ENCODE measurements at regions not wholly inside any gene's neighbourhood (a gene's known extent, or its start where the extent isn't known, plus 50 kb on each side); places are given as distances from the start of the nearest gene placed in this dataset.

GRCh38 chr6:103191391-103192093, 1668.2 kb downstream of the HACE1 start:
- TF ChIP-seq POLR2AphosphoS5 (IDR thresholded peaks at IDR 0.05; ENCODE audit: low read depth, low read length) (no peak), POLR2A (IDR thresholded peaks at IDR 0.05; ENCODE audit: low read depth, low read length) (no peak), TAF1 (IDR thresholded peaks at IDR 0.05; ENCODE audit: borderline replicate concordance, low read depth, low read length) (no peak)
- no peak for FAIRE-seq
- DNase-seq (ENCODE audit: insufficient read length), result no peak

- TF ChIP-seq TAF1 (IDR thresholded peaks at IDR 0.05; ENCODE audit: borderline replicate concordance, low read depth, low read length), result no peak
- TF ChIP-seq POLR2A (IDR thresholded peaks at IDR 0.05; ENCODE audit: low read depth, low read length), result no peak
- no peak for TF ChIP-seq POLR2AphosphoS5 (IDR thresholded peaks at IDR 0.05; ENCODE audit: low read depth, low read length)
- no peak for FAIRE-seq
- no peak for DNase-seq (ENCODE audit: insufficient read length)
Observed at GRCh38 chr6:103184776-103185175, 1674.9 kb downstream of the HACE1 start.

- FAIRE-seq, result no peak
- no peak for DNase-seq (ENCODE audit: insufficient read length)
- TF ChIP-seq POLR2A (IDR thresholded peaks at IDR 0.05; ENCODE audit: low read depth, low read length), result no peak
- no peak for TF ChIP-seq POLR2AphosphoS5 (IDR thresholded peaks at IDR 0.05; ENCODE audit: low read depth, low read length)
Observed at GRCh38 chr6:103183831-103184411, 1675.8 kb downstream of the HACE1 start.

- DNase-seq (ENCODE audit: insufficient read length) (no peak), FAIRE-seq (no peak)
- TF ChIP-seq POLR2AphosphoS5 (IDR thresholded peaks at IDR 0.05; ENCODE audit: low read depth, low read length) (no peak), POLR2A (IDR thresholded peaks at IDR 0.05; ENCODE audit: low read depth, low read length) (no peak), TAF1 (IDR thresholded peaks at IDR 0.05; ENCODE audit: borderline replicate concordance, low read depth, low read length) (no peak)
Observed at GRCh38 chr6:103178193-103178592, 1681.5 kb downstream of the HACE1 start.

- no peak for TF ChIP-seq POLR2AphosphoS5 (IDR thresholded peaks at IDR 0.05; ENCODE audit: low read depth, low read length)
- no peak for TF ChIP-seq TAF1 (IDR thresholded peaks at IDR 0.05; ENCODE audit: borderline replicate concordance, low read depth, low read length)
- TF ChIP-seq POLR2A (IDR thresholded peaks at IDR 0.05; ENCODE audit: low read depth, low read length), result no peak
- no peak for DNase-seq (ENCODE audit: insufficient read length)
- FAIRE-seq, result no peak
Observed at GRCh38 chr6:103177791-103178190, 1681.9 kb downstream of the HACE1 start.

GRCh38 chr6:103175056-103175455, 1684.7 kb downstream of the HACE1 start:
- DNase-seq (ENCODE audit: insufficient read length) (no peak), FAIRE-seq (no peak)
- TF ChIP-seq POLR2A (IDR thresholded peaks at IDR 0.05; ENCODE audit: low read depth, low read length) (no peak), TAF1 (IDR thresholded peaks at IDR 0.05; ENCODE audit: borderline replicate concordance, low read depth, low read length) (no peak), POLR2AphosphoS5 (IDR thresholded peaks at IDR 0.05; ENCODE audit: low read depth, low read length) (no peak)

GRCh38 chr6:103167345-103168071, 1692.2 kb downstream of the HACE1 start:
- TF ChIP-seq POLR2A (IDR thresholded peaks at IDR 0.05; ENCODE audit: low read depth, low read length) (no peak), POLR2AphosphoS5 (IDR thresholded peaks at IDR 0.05; ENCODE audit: low read depth, low read length) (no peak), TAF1 (IDR thresholded peaks at IDR 0.05; ENCODE audit: borderline replicate concordance, low read depth, low read length) (no peak)
- DNase-seq (ENCODE audit: insufficient read length) (no peak), FAIRE-seq (no peak)

GRCh38 chr6:103154779-103155572, 1704.7 kb downstream of the HACE1 start:
- TF ChIP-seq POLR2A (IDR thresholded peaks at IDR 0.05; ENCODE audit: low read depth, low read length), result no peak
- no peak for TF ChIP-seq POLR2AphosphoS5 (IDR thresholded peaks at IDR 0.05; ENCODE audit: low read depth, low read length)
- TF ChIP-seq TAF1 (IDR thresholded peaks at IDR 0.05; ENCODE audit: borderline replicate concordance, low read depth, low read length), result no peak
- no peak for FAIRE-seq
- DNase-seq (ENCODE audit: insufficient read length), result no peak

GRCh38 chr6:103153016-103153415, 1706.7 kb downstream of the HACE1 start:
- no peak for FAIRE-seq
- TF ChIP-seq POLR2AphosphoS5 (IDR thresholded peaks at IDR 0.05; ENCODE audit: low read depth, low read length) (no peak), POLR2A (IDR thresholded peaks at IDR 0.05; ENCODE audit: low read depth, low read length) (no peak), TAF1 (IDR thresholded peaks at IDR 0.05; ENCODE audit: borderline replicate concordance, low read depth, low read length) (no peak)

GRCh38 chr6:103142902-103143301, 1716.8 kb downstream of the HACE1 start:
- TF ChIP-seq POLR2A (IDR thresholded peaks at IDR 0.05; ENCODE audit: low read depth, low read length), result no peak
- TF ChIP-seq POLR2AphosphoS5 (IDR thresholded peaks at IDR 0.05; ENCODE audit: low read depth, low read length), result no peak
- TF ChIP-seq TAF1 (IDR thresholded peaks at IDR 0.05; ENCODE audit: borderline replicate concordance, low read depth, low read length), result no peak
- FAIRE-seq (no peak), DNase-seq (ENCODE audit: insufficient read length) (no peak)

More at GRCh38 chr6:103153016-103153415, 1706.7 kb downstream of the HACE1 start:
- no peak for DNase-seq (ENCODE audit: insufficient read length)

Measured in GM12892 (cell line).